KBM-7 (cell line): ENCODE measurements at regions not wholly inside any gene's neighbourhood (a gene's known extent, or its start where the extent isn't known, plus 50 kb on each side); places are given as distances from the start of the nearest gene placed in this dataset.
A peak's percentile ranks its signal among the peaks of the same experiment; 100 is the strongest.

Source experiments
- DNase-seq: peaks from one replicate; pipeline ENCODE4 v3.0.0-alpha.2; 2015
- in situ Hi-C: fragments of 300-500 bp; cut with MboI; formaldehyde crosslinking; loops from 2 replicates; pipeline ENCODE4 v1.14.3; 2020; ENCODE audit warnings: low sequenced_read_pairs, low pct_unique_long_range_greater_than_20kb, mixed read lengths

GRCh38 chrX:147800663-147801062 is 111.1 kb upstream of the FMR1 start:
- in situ Hi-C loops = no loop called here
- no peak for DNase-seq

- in situ Hi-C loops = no loop called here
- DNase-seq = peak; percentile 31
Measured at GRCh38 chrX:147803948-147804347, 107.8 kb upstream of the FMR1 start.

DNA sequence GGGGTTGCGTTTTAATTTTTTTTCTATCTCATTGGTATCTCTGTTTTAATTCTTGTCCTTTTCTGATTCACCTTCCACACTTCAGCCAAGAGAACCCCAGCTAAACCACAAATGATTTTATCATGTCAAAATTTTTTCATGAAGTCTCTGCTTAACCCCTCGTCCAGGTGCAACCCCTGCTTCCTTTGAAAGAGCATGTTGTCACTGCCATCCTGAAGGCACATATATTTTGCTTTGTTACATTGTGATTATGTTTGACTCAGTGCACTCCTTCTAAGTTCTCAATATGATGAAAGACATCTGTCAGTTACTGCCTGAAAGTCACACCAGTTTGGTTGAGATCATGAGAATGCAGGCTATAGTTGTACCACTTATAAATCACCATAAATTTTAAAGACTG is 99.9 kb upstream of the FMR1 start:
- DNase-seq = no peak

DNA sequence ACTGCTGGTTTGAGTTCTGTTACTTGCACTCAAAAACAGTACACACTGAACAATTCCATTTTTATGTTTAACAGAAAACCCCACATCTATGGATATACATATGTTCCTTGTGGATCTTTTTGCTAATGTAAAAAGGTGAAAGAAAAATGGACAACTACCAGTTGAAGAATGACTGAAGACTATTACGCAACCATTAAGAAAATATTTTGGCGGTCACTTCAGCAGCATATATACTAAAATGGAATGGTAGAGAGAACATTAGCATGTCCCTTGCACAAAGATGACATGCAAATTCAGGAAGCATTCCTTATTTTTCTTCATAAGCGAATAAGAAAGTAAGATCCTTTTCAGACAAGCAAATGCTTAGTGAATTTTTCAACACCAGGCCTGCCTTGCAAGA is 84.6 kb upstream of the FMR1 start:
- DNase-seq = no peak
- in situ Hi-C loops = no loop called here

More for the DNA sequence above, 99.9 kb upstream of the FMR1 start:
- in situ Hi-C loops = no loop called here

- DNase-seq = no peak
- in situ Hi-C loops = no loop called here
Measured at GRCh38 chrX:147828719-147829118, 83.0 kb upstream of the FMR1 start.

DNA sequence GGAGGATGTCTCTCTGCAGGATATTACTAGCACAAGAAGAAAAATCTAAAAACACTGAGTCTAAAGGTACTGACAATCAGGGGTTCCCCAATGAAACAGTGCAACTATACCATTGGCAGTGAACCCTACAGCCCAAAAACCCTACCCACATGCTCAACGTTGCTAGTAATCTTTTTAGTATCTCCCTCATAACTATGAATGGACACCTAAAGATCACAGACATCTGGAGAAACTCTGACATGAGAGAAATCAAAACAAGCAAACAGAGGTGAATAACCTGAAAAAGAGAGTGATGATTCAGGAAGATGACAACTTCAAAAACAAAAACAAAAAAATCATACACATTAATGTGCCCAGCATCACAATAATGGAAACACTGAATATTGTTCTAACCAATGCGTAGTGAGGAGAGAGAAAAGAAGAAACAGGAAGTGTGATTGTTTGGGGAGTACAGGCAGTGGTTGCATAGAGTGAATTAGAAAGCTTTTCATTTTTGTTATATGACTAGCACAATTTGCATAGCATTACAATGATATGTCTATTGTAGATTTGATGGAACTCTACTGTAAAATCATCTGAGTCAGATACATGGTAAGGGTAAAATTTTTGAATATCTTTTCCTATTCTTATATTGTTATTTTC is 78.9 kb upstream of the FMR1 start:
- in situ Hi-C loops = no loop called here
- no peak for DNase-seq

- peak; percentile 27 for DNase-seq
- in situ Hi-C loops = no loop called here
Measured at GRCh38 chrX:147838465-147839131, 73.1 kb upstream of the FMR1 start.

GRCh38 chrX:147846676-147847075 is 65.0 kb upstream of the FMR1 start:
- in situ Hi-C loops = no loop called here
- no peak for DNase-seq

- DNase-seq = no peak
- in situ Hi-C loops = no loop called here
Measured at GRCh38 chrX:147847999-147848398, 63.7 kb upstream of the FMR1 start.

- no peak for DNase-seq
- in situ Hi-C loops = no loop called here
Measured at GRCh38 chrX:147848543-147849443, 62.9 kb upstream of the FMR1 start.

- in situ Hi-C loops = no loop called here
- no peak for DNase-seq
Measured at GRCh38 chrX:147850875-147851274, 60.8 kb upstream of the FMR1 start.

GRCh38 chrX:147853701-147854100 is 58.0 kb upstream of the FMR1 start:
- in situ Hi-C loops = no loop called here
- DNase-seq = no peak

DNA sequence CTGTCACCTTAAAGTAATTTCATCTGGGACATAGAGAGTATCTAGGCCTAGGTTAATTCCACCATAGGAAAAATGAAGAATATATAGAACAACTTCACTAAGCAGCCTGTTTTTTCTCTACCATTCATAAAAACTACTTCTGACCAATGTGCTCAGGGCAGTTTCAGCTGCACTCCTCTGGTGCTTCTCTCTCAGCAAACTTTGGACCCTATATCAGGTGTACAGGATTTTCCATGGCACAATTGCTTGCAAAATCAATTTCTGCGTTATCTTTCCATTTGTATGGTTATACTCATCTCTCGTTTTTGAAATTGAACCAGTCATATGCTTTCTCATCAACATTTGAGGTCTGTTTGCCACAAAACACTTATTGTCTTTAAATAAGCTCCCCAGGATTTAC is 52.1 kb upstream of the FMR1 start:
- no peak for DNase-seq
- in situ Hi-C loops = no loop called here
